ENCODE measurements at regions not wholly inside any gene's neighbourhood (a gene's known extent, or its start where the extent isn't known, plus 50 kb on each side); places are given as distances from the start of the nearest gene placed in this dataset.

- TF ChIP-seq, protein P1, sequence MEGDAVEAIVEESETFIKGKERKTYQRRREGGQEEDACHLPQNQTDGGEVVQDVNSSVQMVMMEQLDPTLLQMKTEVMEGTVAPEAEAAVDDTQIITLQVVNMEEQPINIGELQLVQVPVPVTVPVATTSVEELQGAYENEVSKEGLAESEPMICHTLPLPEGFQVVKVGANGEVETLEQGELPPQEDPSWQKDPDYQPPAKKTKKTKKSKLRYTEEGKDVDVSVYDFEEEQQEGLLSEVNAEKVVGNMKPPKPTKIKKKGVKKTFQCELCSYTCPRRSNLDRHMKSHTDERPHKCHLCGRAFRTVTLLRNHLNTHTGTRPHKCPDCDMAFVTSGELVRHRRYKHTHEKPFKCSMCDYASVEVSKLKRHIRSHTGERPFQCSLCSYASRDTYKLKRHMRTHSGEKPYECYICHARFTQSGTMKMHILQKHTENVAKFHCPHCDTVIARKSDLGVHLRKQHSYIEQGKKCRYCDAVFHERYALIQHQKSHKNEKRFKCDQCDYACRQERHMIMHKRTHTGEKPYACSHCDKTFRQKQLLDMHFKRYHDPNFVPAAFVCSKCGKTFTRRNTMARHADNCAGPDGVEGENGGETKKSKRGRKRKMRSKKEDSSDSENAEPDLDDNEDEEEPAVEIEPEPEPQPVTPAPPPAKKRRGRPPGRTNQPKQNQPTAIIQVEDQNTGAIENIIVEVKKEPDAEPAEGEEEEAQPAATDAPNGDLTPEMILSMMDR (IDR thresholded peaks at IDR 0.05; ENCODE audit: insufficient read depth, missing control alignments): no peak
- no peak for DNase-seq (ENCODE audit: insufficient read length, low spot score)
- FAIRE-seq: no peak
These were observed 795.9 kb upstream of the IGFBP3 start for GRCh38 chr7:46716926-46717325.

GRCh38 chr7:46715579-46715978, 794.5 kb upstream of the IGFBP3 start:
- DNase-seq (ENCODE audit: insufficient read length, low spot score) (no peak), FAIRE-seq (no peak)
- TF ChIP-seq, protein P1 (IDR thresholded peaks at IDR 0.05; ENCODE audit: insufficient read depth, missing control alignments): no peak

GRCh38 chr7:46714904-46715303, 793.8 kb upstream of the IGFBP3 start:
- TF ChIP-seq, protein P1 (IDR thresholded peaks at IDR 0.05; ENCODE audit: insufficient read depth, missing control alignments): no peak
- no peak for DNase-seq (ENCODE audit: insufficient read length, low spot score)
- no peak for FAIRE-seq

GRCh38 chr7:46713868-46714596, 793.0 kb upstream of the IGFBP3 start:
- FAIRE-seq: no peak

GRCh38 chr7:46710927-46711326, 789.9 kb upstream of the IGFBP3 start:
- TF ChIP-seq, protein P1 (IDR thresholded peaks at IDR 0.05; ENCODE audit: insufficient read depth, missing control alignments): no peak
- DNase-seq (ENCODE audit: insufficient read length, low spot score) (no peak), FAIRE-seq (no peak)

More at GRCh38 chr7:46713868-46714596, 793.0 kb upstream of the IGFBP3 start:
- no peak for DNase-seq (ENCODE audit: insufficient read length, low spot score)
- TF ChIP-seq, protein P1 (IDR thresholded peaks at IDR 0.05; ENCODE audit: insufficient read depth, missing control alignments): no peak

- DNase-seq (ENCODE audit: insufficient read length, low spot score): no peak
These were observed 786.9 kb upstream of the IGFBP3 start for GRCh38 chr7:46707973-46708372.

More at GRCh38 chr7:46707973-46708372, 786.9 kb upstream of the IGFBP3 start:
- FAIRE-seq: no peak
- TF ChIP-seq, protein P1 (IDR thresholded peaks at IDR 0.05; ENCODE audit: insufficient read depth, missing control alignments): no peak
